GM12873 (cell line): ENCODE measurements at regions not wholly inside any gene's neighbourhood (a gene's known extent, or its start where the extent isn't known, plus 50 kb on each side); places are given as distances from the start of the nearest gene placed in this dataset.

Experiments
- CTCF ChIP-seq: IDR thresholded peaks from 2 replicates; pipeline ENCODE4 v1.5.1; 2012; ENCODE audit warnings: low read depth, mild to moderate bottlenecking, moderate library complexity, low read length, control low read depth; ENCODE audit not compliant: insufficient read depth; ENCODE audit errors: missing control alignments

GRCh38 chr4:149160370-149160769, 655.3 kb downstream of the IQCM start:
- no peak for TF ChIP-seq CTCF

- TF ChIP-seq CTCF: no peak
These were observed 656.8 kb downstream of the IQCM start for GRCh38 chr4:149158817-149159216.

DNA sequence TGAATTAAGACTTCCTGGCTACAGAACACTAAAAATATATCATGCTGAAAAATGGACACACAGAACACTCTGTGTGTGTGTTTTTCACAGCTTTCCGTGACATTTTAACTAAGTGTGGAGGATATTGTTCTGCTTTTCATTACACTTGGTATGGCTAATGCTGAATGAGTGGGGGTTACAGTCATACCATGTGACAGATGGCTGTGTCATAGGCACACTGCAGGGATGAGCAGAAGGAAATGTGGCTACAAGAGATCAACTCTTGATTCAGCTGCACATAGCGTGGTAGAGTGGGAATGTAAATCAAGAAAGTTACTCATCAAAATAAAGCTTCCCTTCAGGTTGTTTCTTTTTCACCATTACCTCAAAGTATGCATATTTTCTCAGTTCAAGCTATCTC, 669.8 kb downstream of the IQCM start:
- TF ChIP-seq CTCF: no peak

GRCh38 chr4:149144060-149144459, 671.6 kb downstream of the IQCM start:
- TF ChIP-seq CTCF: no peak

- no peak for TF ChIP-seq CTCF
These were observed 674.3 kb downstream of the IQCM start for GRCh38 chr4:149141391-149141790.

DNA sequence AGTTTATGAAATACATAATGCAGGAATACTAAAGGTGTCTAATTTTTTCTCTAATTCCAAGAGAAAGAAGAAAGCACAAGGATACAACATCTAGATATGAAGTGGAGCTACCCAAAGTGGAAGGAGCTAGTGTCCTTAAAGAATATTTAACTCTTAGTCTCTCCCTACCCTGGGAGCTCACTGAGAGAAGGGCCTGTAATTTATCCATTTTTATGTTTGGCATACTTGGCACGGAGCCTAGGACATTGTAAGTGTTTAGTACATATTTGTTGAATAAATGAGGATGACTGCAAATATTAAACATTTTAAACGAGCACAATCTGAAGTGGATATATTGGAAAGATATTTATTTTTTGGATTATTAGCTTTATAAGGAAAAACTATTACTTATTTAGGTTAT, 674.8 kb downstream of the IQCM start:
- no peak for TF ChIP-seq CTCF

DNA sequence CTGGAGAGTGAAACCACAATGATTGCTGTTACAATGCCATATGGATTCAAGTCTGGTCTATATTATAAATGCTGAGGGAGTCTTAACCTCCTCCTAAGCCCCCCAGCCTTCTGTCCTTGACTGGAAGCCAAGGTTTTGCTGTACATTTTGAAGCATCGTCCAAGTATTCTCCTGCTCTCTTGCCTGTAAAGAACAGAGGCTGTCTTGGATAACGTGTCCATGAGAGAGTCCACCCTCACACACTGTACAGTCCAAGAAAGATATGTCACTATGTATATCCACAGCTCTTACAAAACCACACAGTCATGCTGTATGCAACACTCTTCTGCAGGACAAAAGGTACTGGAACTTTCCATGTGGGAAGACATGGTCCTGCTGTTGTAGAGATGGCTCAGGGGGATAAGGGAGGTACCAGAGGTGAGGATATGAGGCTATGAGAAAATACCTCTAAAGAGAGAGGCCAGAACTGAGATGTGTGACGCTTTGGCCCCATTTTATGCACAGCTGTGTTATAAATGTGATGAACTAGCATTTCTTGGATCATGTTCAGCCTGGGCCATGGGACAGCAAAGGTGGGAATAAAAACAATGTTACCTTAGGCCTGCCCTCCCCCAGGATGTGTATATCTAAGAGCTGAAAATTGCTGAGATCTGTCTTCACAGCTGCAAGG, 678.6 kb downstream of the IQCM start:
- no peak for TF ChIP-seq CTCF
